Kidney (tissue), 13 donors: ENCODE measurements at regions not wholly inside any gene's neighbourhood (a gene's known extent, or its start where the extent isn't known, plus 50 kb on each side); places are given as distances from the start of the nearest gene placed in this dataset.

Experiments
- DNase-seq, 5 donors: peaks; one replicate each; pipeline ENCODE4 v3.0.0-alpha.2; 2013 to 2020
- FAIRE-seq: peaks from 2 replicates; lab custom pipeline; 2012; peaks lifted over from hg19 to GRCh38; lab: Jason Lieb, UNC
- H3K27ac ChIP-seq, 2 donors: one replicate each; pipeline ENCODE4 v1.7.0; 2013; ENCODE audit warnings: low read depth in 2 of 2, low read length in 2 of 2, inconsistent platforms in 1 of 2
- H3K27me3 ChIP-seq: one replicate; pipeline ENCODE4 v1.7.1; 2013; ENCODE audit warnings: low read length, inconsistent platforms; ENCODE audit not compliant: control insufficient read depth, insufficient read depth
- H3K36me3 ChIP-seq, 3 donors: one replicate each; pipeline versions ENCODE4 v1.7.0 to v1.7.1; 2013; ENCODE audit warnings: low read length in 3 of 3, control low read depth in 1 of 3, inconsistent platforms in 1 of 3; ENCODE audit not compliant: insufficient read depth in 3 of 3, control insufficient read depth in 2 of 3
- H3K4me1 ChIP-seq, 3 donors: one replicate each; pipeline versions ENCODE4 v1.7.0 to v1.7.1; 2013; ENCODE audit warnings: low read length in 3 of 3, inconsistent platforms in 1 of 3, low read depth in 1 of 3; ENCODE audit not compliant: control insufficient read depth in 2 of 3, insufficient read depth in 2 of 3
- H3K4me3 ChIP-seq, 3 donors: one replicate each; pipeline versions ENCODE4 v1.7.0 to v1.8.1; 2013; ENCODE audit warnings: low read length in 3 of 3, control low read depth in 1 of 3, inconsistent platforms in 1 of 3
- H3K9ac ChIP-seq, 3 donors: one replicate each; pipeline versions ENCODE4 v1.7.0 to v1.7.1; 2013; ENCODE audit warnings: low read length in 3 of 3, control low read depth in 1 of 3, inconsistent platforms in 1 of 3
- H3K9me3 ChIP-seq, 3 donors: one replicate each; pipeline versions ENCODE4 v1.7.0 to v1.7.1; 2013; ENCODE audit warnings: low read length in 3 of 3, control low read depth in 1 of 3, inconsistent platforms in 1 of 3; ENCODE audit not compliant: control insufficient read depth in 2 of 3, insufficient read depth in 1 of 3
- intact Hi-C: fragments of 100-400 bp; cut with DNase I; formaldehyde crosslinking; loops from one replicate; pipeline ENCODE4 v1.11.1; 2022
- TF ChIP-seq, protein P1 (sequence below): IDR thresholded peaks from 3 replicates; pipeline ENCODE4 v1.5.1; 2012; ENCODE audit warnings: mild to moderate bottlenecking, moderate library complexity, borderline replicate concordance; ENCODE audit not compliant: insufficient read depth; ENCODE audit errors: extremely low read depth
- donor health status: control.
- donor health status: control.
- donor health status: control.
- donor health status: control.
- donor health status: control.
- donor health status: DM: yes; HTN: yes; CAD: no.
- donor health status: Normal renal cell carcinoma (clear cell type).

DNA sequence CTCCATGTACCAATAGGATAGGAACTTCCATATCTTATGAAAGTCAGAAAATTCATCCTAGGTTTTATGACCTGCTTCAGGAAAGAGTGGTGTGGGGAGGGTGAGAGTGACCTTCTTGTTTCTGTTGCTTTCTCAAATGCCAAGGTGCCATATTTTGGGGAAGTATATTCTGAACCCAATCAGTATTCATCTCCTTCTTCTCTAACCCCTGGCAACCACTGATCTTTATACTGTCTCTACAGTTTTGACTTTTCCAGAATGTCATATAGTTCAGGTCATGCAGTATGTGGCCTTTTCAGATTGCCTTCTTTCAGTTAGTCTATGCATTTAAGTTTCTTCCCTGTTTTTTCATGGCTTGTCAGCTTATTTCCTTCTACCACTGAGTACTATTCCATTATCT is 321.4 kb upstream of the SEMA6A start:
- no peaks in the 10 kb centered on the region for H3K27me3 ChIP-seq
- DNase-seq: no peak
- FAIRE-seq: no peak
- H3K36me3 ChIP-seq: no peaks in the 10 kb centered on the region
- H3K4me1 ChIP-seq: no peaks in the 10 kb centered on the region
- no peaks in the 10 kb centered on the region for H3K9me3 ChIP-seq
- no peak overlapping the region for H3K4me3 ChIP-seq
- intact Hi-C loops: no loop called here
- TF ChIP-seq, protein P1, sequence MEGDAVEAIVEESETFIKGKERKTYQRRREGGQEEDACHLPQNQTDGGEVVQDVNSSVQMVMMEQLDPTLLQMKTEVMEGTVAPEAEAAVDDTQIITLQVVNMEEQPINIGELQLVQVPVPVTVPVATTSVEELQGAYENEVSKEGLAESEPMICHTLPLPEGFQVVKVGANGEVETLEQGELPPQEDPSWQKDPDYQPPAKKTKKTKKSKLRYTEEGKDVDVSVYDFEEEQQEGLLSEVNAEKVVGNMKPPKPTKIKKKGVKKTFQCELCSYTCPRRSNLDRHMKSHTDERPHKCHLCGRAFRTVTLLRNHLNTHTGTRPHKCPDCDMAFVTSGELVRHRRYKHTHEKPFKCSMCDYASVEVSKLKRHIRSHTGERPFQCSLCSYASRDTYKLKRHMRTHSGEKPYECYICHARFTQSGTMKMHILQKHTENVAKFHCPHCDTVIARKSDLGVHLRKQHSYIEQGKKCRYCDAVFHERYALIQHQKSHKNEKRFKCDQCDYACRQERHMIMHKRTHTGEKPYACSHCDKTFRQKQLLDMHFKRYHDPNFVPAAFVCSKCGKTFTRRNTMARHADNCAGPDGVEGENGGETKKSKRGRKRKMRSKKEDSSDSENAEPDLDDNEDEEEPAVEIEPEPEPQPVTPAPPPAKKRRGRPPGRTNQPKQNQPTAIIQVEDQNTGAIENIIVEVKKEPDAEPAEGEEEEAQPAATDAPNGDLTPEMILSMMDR: no peak
- H3K27ac ChIP-seq: no peak overlapping the region
- H3K9ac ChIP-seq: no peak overlapping the region

DNA sequence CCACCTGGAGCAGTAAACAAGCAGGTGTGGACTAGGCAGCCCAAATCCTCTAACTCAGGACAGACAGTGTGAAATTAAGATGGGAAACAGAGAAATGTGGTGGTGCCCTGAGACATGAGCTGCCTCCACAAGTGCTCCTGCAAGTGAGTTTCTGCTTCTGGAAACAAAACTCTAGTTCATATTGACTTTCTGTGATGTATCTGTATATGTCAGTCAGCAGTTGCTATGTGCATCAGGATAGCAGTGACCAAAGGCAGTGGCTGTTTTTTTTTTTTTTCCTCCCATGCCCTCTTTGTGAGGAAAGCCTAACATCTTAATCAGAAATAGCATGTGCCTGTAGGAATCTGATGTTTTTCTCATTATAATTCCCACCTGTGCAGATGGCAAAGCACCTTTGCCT is 318.4 kb upstream of the SEMA6A start:
- TF ChIP-seq, protein P1: no peak
- no peaks in the 10 kb centered on the region for H3K9me3 ChIP-seq
- H3K27ac ChIP-seq: no peak overlapping the region
- intact Hi-C loops: no loop called here
- H3K9ac ChIP-seq: no peak overlapping the region
- H3K4me3 ChIP-seq: no peak overlapping the region
- DNase-seq (no peak), FAIRE-seq (no peak)
- H3K36me3 ChIP-seq: no peaks in the 10 kb centered on the region
- no peaks in the 10 kb centered on the region for H3K27me3 ChIP-seq
- H3K4me1 ChIP-seq: no peaks in the 10 kb centered on the region

DNA sequence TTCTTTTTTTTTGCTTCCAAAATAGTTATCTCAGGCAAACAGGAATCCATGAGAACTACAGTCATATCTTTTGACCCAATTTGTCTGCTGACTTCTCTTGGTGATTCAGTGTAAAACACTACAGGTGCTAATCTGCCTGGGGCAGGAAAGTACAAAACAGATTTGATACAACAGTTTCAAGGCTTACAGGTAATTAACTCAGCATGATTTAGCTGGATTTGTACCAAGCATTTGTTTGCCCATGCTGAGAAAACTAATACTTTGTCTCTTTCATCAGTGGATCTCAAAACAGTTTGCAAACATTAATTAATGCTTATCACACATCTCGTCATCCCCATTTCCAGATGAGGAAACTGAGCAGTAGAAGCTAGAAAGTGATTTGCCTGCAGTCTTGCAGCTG is 312.5 kb upstream of the SEMA6A start:
- Histone ChIP-seq H3K27me3 (no peaks in the 10 kb centered on the region), H3K27ac (no peak overlapping the region), H3K9ac (no peak overlapping the region), H3K9me3 (no peaks in the 10 kb centered on the region), H3K4me3 (no peak overlapping the region), H3K4me1 (no peaks in the 10 kb centered on the region), H3K36me3 (no peaks in the 10 kb centered on the region)
- TF ChIP-seq, protein P1: no peak
- intact Hi-C loops: no loop called here
- no peak for FAIRE-seq
- DNase-seq: no peak

- TF ChIP-seq, protein P1: no peak
- FAIRE-seq (no peak), DNase-seq (no peak)
- intact Hi-C loops: no loop called here
- H3K27ac ChIP-seq: no peak overlapping the region
- no peaks in the 10 kb centered on the region for H3K9me3 ChIP-seq
- no peak overlapping the region for H3K9ac ChIP-seq
- no peaks in the 10 kb centered on the region for H3K27me3 ChIP-seq
- H3K4me3 ChIP-seq: no peak overlapping the region
- H3K4me1 ChIP-seq: no peaks in the 10 kb centered on the region
- H3K36me3 ChIP-seq: no peaks in the 10 kb centered on the region
Observed at GRCh38 chr5:116885825-116886224, 311.2 kb upstream of the SEMA6A start.
